H1 (cell line): ENCODE measurements at regions not wholly inside any gene's neighbourhood (a gene's known extent, or its start where the extent isn't known, plus 50 kb on each side); places are given as distances from the start of the nearest gene placed in this dataset.

Experiments used
- CTCF ChIA-PET: fragments of 300-600 bp; sonication (Branson Sonifier 250); formaldehyde crosslinking; loops from one replicate; lab custom pipeline; 2021; ENCODE audit not compliant: partially characterized antibody; lab: Charles Lee
- POLR2A ChIA-PET: fragments of 300-600 bp; sonication (Branson Sonifier 250); formaldehyde crosslinking; loops from one replicate; lab custom pipeline; 2021; ENCODE audit warnings: inconsistent platforms; ENCODE audit not compliant: partially characterized antibody; lab: Charles Lee
- DNase-seq, 2 experiments: peaks; one replicate each; pipeline versions ENCODE4 v3.0.0 to v3.0.0-alpha.2; 2010 to 2022; ENCODE audit warnings: low spot score in 2 of 2, low read depth in 1 of 2, mixed read lengths in 1 of 2
- FAIRE-seq: peaks from 2 replicates; lab custom pipeline; 2011; peaks lifted over from hg19 to GRCh38; lab: Jason Lieb, UNC
- H2AFZ ChIP-seq: 2 replicates; pipeline ENCODE4 v1.8.1; 2012; ENCODE audit warnings: low read length, inconsistent platforms
- H2AK5ac ChIP-seq: 2 replicates; pipeline ENCODE4 v1.6.1; 2013; ENCODE audit warnings: low read depth, low read length
- H2BK120ac ChIP-seq: replicated peaks from 2 replicates; pipeline ENCODE3; 2013; ENCODE audit warnings: low read depth, low read length, inconsistent platforms
- H2BK12ac ChIP-seq: 2 replicates; pipeline ENCODE4 v1.6.1; 2013; ENCODE audit warnings: low read depth, low read length
- H2BK15ac ChIP-seq: 2 replicates; pipeline ENCODE4 v1.6.1; 2013; ENCODE audit warnings: low read length
- H2BK20ac ChIP-seq: 2 replicates; pipeline ENCODE4 v1.6.1; 2013; ENCODE audit warnings: low read length
- H2BK5ac ChIP-seq: 2 replicates; pipeline ENCODE4 v1.6.1; 2013; ENCODE audit warnings: low read depth, low read length
- H3K14ac ChIP-seq: 2 replicates; pipeline ENCODE4 v1.6.1; 2013; ENCODE audit warnings: inconsistent platforms; ENCODE audit not compliant: insufficient read length
- H3K18ac ChIP-seq: 2 replicates; pipeline ENCODE4 v1.6.1; 2013; ENCODE audit warnings: low read length; ENCODE audit errors: extremely low read depth
- H3K23ac ChIP-seq: 2 replicates; pipeline ENCODE4 v1.6.1; 2013; ENCODE audit warnings: inconsistent platforms; ENCODE audit not compliant: insufficient read length
- H3K23me2 ChIP-seq: 2 replicates; pipeline ENCODE4 v1.6.1; 2013; ENCODE audit warnings: low read depth, low read length
- H3K27ac ChIP-seq: 2 replicates; pipeline ENCODE4 v1.6.1; 2011; ENCODE audit warnings: low read depth, low read length, inconsistent platforms
- H3K27me3 ChIP-seq, 4 experiments: replicated peaks in 1 of 4; 1 replicate in 1 of 4; 2 replicates in 3 of 4; pipeline versions ENCODE4 v1.6.1 to v1.8.1; 2011 to 2013; ENCODE audit warnings: low read length in 3 of 4, mild to moderate bottlenecking in 3 of 4, inconsistent platforms in 2 of 4, mixed read lengths in 2 of 4, moderate library complexity in 1 of 4; ENCODE audit not compliant: control insufficient read depth in 3 of 4, insufficient read depth in 3 of 4; ENCODE audit errors: extremely low read depth in 1 of 4
- H3K36me3 ChIP-seq, 4 experiments: 2 replicates each; pipeline versions ENCODE4 v1.6.1 to v1.8.1; 2011 to 2013; ENCODE audit warnings: mild to moderate bottlenecking in 4 of 4, low read length in 3 of 4, moderate library complexity in 2 of 4, control low read depth in 1 of 4, inconsistent platforms in 1 of 4; ENCODE audit not compliant: insufficient read depth in 4 of 4, control insufficient read depth in 2 of 4
- H3K4ac ChIP-seq: replicated peaks from 2 replicates; pipeline ENCODE3; 2013; ENCODE audit warnings: low read length, low read depth, mixed read lengths, inconsistent platforms; ENCODE audit not compliant: insufficient read length
- H3K4me1 ChIP-seq, 4 experiments: replicated peaks in 1 of 4; 1 replicate in 1 of 4; 2 replicates in 3 of 4; pipeline versions ENCODE4 v1.6.1 to v1.8.1; 2011 to 2013; ENCODE audit warnings: low read length in 3 of 4, inconsistent platforms in 2 of 4, mixed read lengths in 1 of 4; ENCODE audit not compliant: insufficient read depth in 4 of 4, control insufficient read depth in 3 of 4
- H3K4me2 ChIP-seq, 2 experiments: 2 replicates each; pipeline versions ENCODE4 v1.6.1 to v1.8.1; 2011 to 2013; ENCODE audit warnings: low read depth in 2 of 2, low read length in 2 of 2, control low read depth in 1 of 2, inconsistent platforms in 1 of 2, mild to moderate bottlenecking in 1 of 2; ENCODE audit not compliant: insufficient read depth in 1 of 2
- H3K4me3 ChIP-seq, 4 experiments: fragments of 200-600, 300-600 bp in 1 of 4; sonication (generic), shearing (Covaris generic), sonication (Bioruptor Twin) in 1 of 4; 2 replicates each; pipeline versions ENCODE4 v1.5.1 to v1.8.1; 2011 to 2016; ENCODE audit warnings: low read length in 4 of 4, low read depth in 3 of 4, control low read depth in 2 of 4, inconsistent platforms in 2 of 4, mild to moderate bottlenecking in 2 of 4, mixed read lengths in 1 of 4, moderate library complexity in 1 of 4; ENCODE audit not compliant: insufficient read depth in 2 of 4; ENCODE audit errors: extremely low read depth in 1 of 4
- H3K56ac ChIP-seq: replicated peaks from 2 replicates; pipeline ENCODE3; 2013; ENCODE audit warnings: low read depth, mild to moderate bottlenecking, mixed read lengths, low read length, inconsistent platforms; ENCODE audit not compliant: insufficient read length
- H3K79me1 ChIP-seq: 2 replicates; pipeline ENCODE4 v1.6.1; 2013; ENCODE audit warnings: low read depth, low read length, control low read depth
- H3K79me2 ChIP-seq, 2 experiments: 2 replicates each; pipeline versions ENCODE4 v1.6.1 to v1.8.1; 2012 to 2013; ENCODE audit warnings: low read length in 2 of 2, mild to moderate bottlenecking in 2 of 2, inconsistent platforms in 1 of 2; ENCODE audit not compliant: insufficient read depth in 2 of 2, control insufficient read depth in 1 of 2
- H3K9ac ChIP-seq, 4 experiments: replicated peaks in 1 of 4; 1 replicate in 1 of 4; 2 replicates in 3 of 4; pipeline versions ENCODE4 v1.6.1 to v1.8.1; 2011 to 2013; ENCODE audit warnings: low read depth in 3 of 4, low read length in 3 of 4, control low read depth in 2 of 4, mild to moderate bottlenecking in 2 of 4, moderate library complexity in 2 of 4, inconsistent platforms in 1 of 4; ENCODE audit errors: extremely low read depth in 1 of 4
- H3K9me3 ChIP-seq, 2 experiments: 2 replicates each; pipeline versions ENCODE4 v1.6.1 to v1.8.1; 2012 to 2013; ENCODE audit warnings: mild to moderate bottlenecking in 2 of 2, moderate library complexity in 2 of 2, control low read depth in 1 of 2, inconsistent platforms in 1 of 2, low read depth in 1 of 2, low read length in 1 of 2, mixed read lengths in 1 of 2; ENCODE audit not compliant: insufficient read depth in 2 of 2
- H4K20me1 ChIP-seq, 2 experiments: replicated peaks in 1 of 2; 2 replicates each; pipeline versions ENCODE3 to v1.8.1; 2011 to 2013; ENCODE audit warnings: inconsistent platforms in 2 of 2, low read length in 2 of 2, mild to moderate bottlenecking in 1 of 2; ENCODE audit not compliant: insufficient read depth in 2 of 2, control insufficient read depth in 1 of 2
- H4K5ac ChIP-seq: 2 replicates; pipeline ENCODE4 v1.6.1; 2013; ENCODE audit warnings: low read length, low read depth, mixed read lengths, inconsistent platforms; ENCODE audit not compliant: insufficient read length
- H4K8ac ChIP-seq: 2 replicates; pipeline ENCODE4 v1.8.0; 2013; ENCODE audit warnings: mild to moderate bottlenecking, moderate library complexity, low read length, inconsistent platforms; ENCODE audit not compliant: insufficient read depth; ENCODE audit errors: extremely low read depth
- H4K91ac ChIP-seq: replicated peaks from 2 replicates; pipeline ENCODE3; 2013; ENCODE audit warnings: low read length, mixed read lengths, inconsistent platforms; ENCODE audit not compliant: insufficient read length
- MAX ChIP-seq: IDR thresholded peaks from 2 replicates; pipeline ENCODE4 v1.6.1; 2012; ENCODE audit warnings: inconsistent platforms
- TAF1 ChIP-seq: IDR thresholded peaks from 2 replicates; pipeline ENCODE4 v1.6.1; 2011; ENCODE audit warnings: mild to moderate bottlenecking, low read depth, low read length
- WGBS, 2 experiments: shearing (Covaris generic) in 1 of 2; methylation state at CpG; one replicate each; pipeline versions ENCODE4 v1.1.6 to v1.1.7; 2013 to 2015; ENCODE audit warnings: low lambda C conversion rate in 2 of 2, mixed read lengths in 2 of 2, inconsistent platforms in 1 of 2, low coverage in 1 of 2, missing lambda C conversion rate in 1 of 2; ENCODE audit not compliant: insufficient replicate concordance in 2 of 2, insufficient coverage in 1 of 2, insufficient read length in 1 of 2; ENCODE audit errors: extremely low coverage in 1 of 2, missing lambda C conversion rate in 1 of 2; 5-methylcytosine and 5-hydroxymethylcytosine counted together

- H2BK120ac ChIP-seq = no peak overlapping the region
- no peaks in the 10 kb centered on the region; the same call in 1 of the 2 replicates for H3K79me1 ChIP-seq
- H3K23ac ChIP-seq = no peak overlapping the region
- FAIRE-seq (no peak), DNase-seq (no peak)
- H3K27ac ChIP-seq = no peak overlapping the region
- H3K36me3 ChIP-seq = peaks cover 0 to 3% (median 0%) of the 10 kb centered on the region in 4 experiments; a peak in 1 of 8 replicates
- H3K27me3 ChIP-seq = no peaks in the 10 kb centered on the region
- no peak overlapping the region for H2AK5ac ChIP-seq
- no peak overlapping the region for H4K91ac ChIP-seq
- 62% methylated on average over 4 of the region's 4 CpGs; no CpG with 5 or more reads in 1 of the 2 experiments for WGBS, 2 experiments
- peaks cover 9% of the 10 kb centered on the region for H3K23me2 ChIP-seq
- no peak overlapping the region for H2BK5ac ChIP-seq
- H3K18ac ChIP-seq = peak overlapping the region; percentile 32; the same call in 1 of the 2 replicates
- H4K8ac ChIP-seq = no peak overlapping the region
- no peak overlapping the region for H3K56ac ChIP-seq
- no peak overlapping the region for H3K9ac ChIP-seq
- POLR2A ChIA-PET = no interaction called here
- CTCF ChIA-PET = interaction anchor here (1.0 kb wide), 1 partner anchor 9 kb away, joined by 4 read pairs; no protein-coding TSS in a partner anchor
- H2BK12ac ChIP-seq = 0 out of 2 replicates have a peak overlapping the region, but pooled peaks have one; percentile 34
- no peak overlapping the region for H4K5ac ChIP-seq
- no peaks in the 10 kb centered on the region for H3K9me3 ChIP-seq
- no peak overlapping the region for H2AFZ ChIP-seq
- no peak overlapping the region for H2BK20ac ChIP-seq
- H3K14ac ChIP-seq = no peak overlapping the region
- TF ChIP-seq MAX (no peak), TAF1 (no peak)
- TF ChIP-seq, all 59 proteins: peak for 0
- Histone ChIP-seq H3K4ac (no peak overlapping the region), H3K4me1 (no peaks in the 10 kb centered on the region), H4K20me1 (peaks cover 0 to 7% of the 10 kb centered on the region in 2 experiments), H2BK15ac (no peak overlapping the region), H3K79me2 (peaks cover 0 to 5% of the 10 kb centered on the region in 2 experiments; a peak in 2 of 4 replicates), H3K4me2 (no peak overlapping the region), H3K4me3 (no peak overlapping the region)
These were observed 121.5 kb upstream of the CACHD1 start for GRCh38 chr1:64348270-64348960.
